Keratinocyte (primary cell): ENCODE measurements at regions not wholly inside any gene's neighbourhood (a gene's known extent, or its start where the extent isn't known, plus 50 kb on each side); places are given as distances from the start of the nearest gene placed in this dataset.

Experiments
- DNase-seq: peaks from one replicate; pipeline ENCODE4 v3.0.0-alpha.2; 2011; ENCODE audit warnings: low read depth, missing footprints, low spot score
- FAIRE-seq: peaks from 2 replicates; lab custom pipeline; 2011; peaks lifted over from hg19 to GRCh38; lab: Jason Lieb, UNC
- H2AFZ ChIP-seq: 2 replicates; pipeline ENCODE4 v1.6.0; 2012; ENCODE audit warnings: low read length, control low read depth, inconsistent platforms; ENCODE audit not compliant: control insufficient read depth
- H3K27ac ChIP-seq: 2 replicates; pipeline ENCODE4 v1.5.1; 2011; ENCODE audit warnings: low read length; ENCODE audit not compliant: control insufficient read depth, insufficient read depth
- H3K27me3 ChIP-seq: 3 replicates; pipeline ENCODE4 v1.6.0; 2011; ENCODE audit warnings: low read length; ENCODE audit not compliant: control insufficient read depth, insufficient read depth; ENCODE audit errors: extremely low read depth
- H3K36me3 ChIP-seq, 2 experiments: 2 replicates in 1 of 2; 3 replicates in 1 of 2; pipeline ENCODE4 v1.5.1; 2011; ENCODE audit warnings: low read length in 2 of 2, mild to moderate bottlenecking in 1 of 2; ENCODE audit not compliant: control insufficient read depth in 2 of 2, insufficient read depth in 2 of 2; ENCODE audit errors: extremely low read depth in 1 of 2
- H3K4me1 ChIP-seq: 3 replicates; pipeline ENCODE4 v1.5.1; 2011; ENCODE audit warnings: low read length; ENCODE audit not compliant: control insufficient read depth, insufficient read depth; ENCODE audit errors: extremely low read depth
- H3K4me2 ChIP-seq: 3 replicates; pipeline ENCODE4 v1.6.0; 2011; ENCODE audit warnings: low read depth, low read length; ENCODE audit not compliant: control insufficient read depth, insufficient read depth; ENCODE audit errors: extremely low read depth
- H3K4me3 ChIP-seq, 3 experiments: fragments of 200-600 bp in 1 of 3; sonication (generic) in 1 of 3; 2 replicates in 2 of 3; 3 replicates in 1 of 3; pipeline ENCODE4 v1.5.1; 2011 to 2016; ENCODE audit warnings: low read length in 3 of 3, mild to moderate bottlenecking in 3 of 3, control low read depth in 2 of 3, inconsistent platforms in 1 of 3, low read depth in 1 of 3, mixed read lengths in 1 of 3, mixed run types in 1 of 3, moderate library complexity in 1 of 3; ENCODE audit not compliant: control insufficient read depth in 2 of 3, insufficient read depth in 2 of 3; ENCODE audit errors: extremely low read depth in 1 of 3
- H3K79me2 ChIP-seq: 2 replicates; pipeline ENCODE4 v1.6.0; 2012; ENCODE audit warnings: low read length; ENCODE audit not compliant: control insufficient read depth, insufficient read depth
- H3K9ac ChIP-seq: 3 replicates; pipeline ENCODE4 v1.6.0; 2011; ENCODE audit warnings: low read length; ENCODE audit not compliant: control insufficient read depth, insufficient read depth; ENCODE audit errors: extremely low read depth
- H3K9me1 ChIP-seq: 3 replicates; pipeline ENCODE4 v1.6.0; 2011; ENCODE audit warnings: low read length; ENCODE audit not compliant: control insufficient read depth, insufficient read depth; ENCODE audit errors: extremely low read depth
- H3K9me3 ChIP-seq: 2 replicates; pipeline ENCODE4 v1.5.1; 2012; ENCODE audit warnings: low read depth, low read length; ENCODE audit not compliant: control insufficient read depth
- H4K20me1 ChIP-seq: 3 replicates; pipeline ENCODE4 v1.6.0; 2011; ENCODE audit warnings: low read length; ENCODE audit not compliant: control insufficient read depth, insufficient read depth; ENCODE audit errors: extremely low read depth
- CTCF ChIP-seq, 3 experiments: IDR thresholded peaks in 1 of 3; conservative IDR thresholded peaks in 1 of 3; optimal IDR thresholded peaks in 1 of 3; 2 replicates in 2 of 3; 3 replicates in 1 of 3; pipeline versions ENCODE3 to v1.5.1; 2011; ENCODE audit warnings: low read length in 3 of 3, mild to moderate bottlenecking in 3 of 3, moderate library complexity in 2 of 3, control low read depth in 1 of 3, inconsistent platforms in 1 of 3; ENCODE audit not compliant: insufficient read depth in 2 of 3; ENCODE audit errors: extremely low read depth in 1 of 3
- EZH2 ChIP-seq: IDR thresholded peaks from one replicate; pipeline ENCODE4 v1.6.1; 2012; ENCODE audit warnings: inconsistent platforms, mild to moderate bottlenecking, low read length, moderate library complexity
- dilution Hi-C: fragments of 300-500 bp; cut with MboI; formaldehyde crosslinking; loops from one replicate; pipeline ENCODE4 v1.7.0; 2020; ENCODE audit warnings: low sequenced_read_pairs; ENCODE audit not compliant: extremely low pct_ligation_motif_present

- H2AFZ ChIP-seq = no peak overlapping the region
- FAIRE-seq = no peak
Observed at GRCh38 chr2:103960129-103960513, 893.8 kb upstream of the POU3F3 start.

GRCh38 chr2:103960951-103961350 is 893.0 kb upstream of the POU3F3 start:
- Histone ChIP-seq H4K20me1 (no peaks in the 10 kb centered on the region), H3K4me3 (no peak overlapping the region), H3K9me3 (no peaks in the 10 kb centered on the region), H2AFZ (no peak overlapping the region), H3K4me1 (no peaks in the 10 kb centered on the region), H3K4me2 (no peak overlapping the region), H3K9me1 (no peaks in the 10 kb centered on the region), H3K27me3 (no peaks in the 10 kb centered on the region), H3K79me2 (no peaks in the 10 kb centered on the region), H3K36me3 (no peaks in the 10 kb centered on the region), H3K27ac (no peak overlapping the region), H3K9ac (no peak overlapping the region)
- dilution Hi-C loops = no loop called here
- no peak for DNase-seq
- no peak for TF ChIP-seq CTCF (optimal IDR thresholded peaks at IDR 0.05 in 1 of 3, IDR thresholded peaks at IDR 0.05 in 1 of 3, conservative IDR thresholded peaks at IDR 0.05 in 1 of 3; ENCODE audit: extremely low read depth in 1 of 3, insufficient read depth in 2 of 3, low read length in 3 of 3)
- FAIRE-seq = no peak

More at GRCh38 chr2:103960129-103960513, 893.8 kb upstream of the POU3F3 start:
- H3K9me3 ChIP-seq = no peaks in the 10 kb centered on the region
- H3K4me3 ChIP-seq = no peak overlapping the region
- no peaks in the 10 kb centered on the region for H3K79me2 ChIP-seq
- no peaks in the 10 kb centered on the region for H3K27me3 ChIP-seq
- H3K36me3 ChIP-seq = no peaks in the 10 kb centered on the region
- no peak for DNase-seq
- no peak overlapping the region for H3K9ac ChIP-seq
- dilution Hi-C loops = no loop called here
- no peaks in the 10 kb centered on the region for H3K4me1 ChIP-seq
- H3K9me1 ChIP-seq = no peaks in the 10 kb centered on the region
- H4K20me1 ChIP-seq = no peaks in the 10 kb centered on the region
- H3K27ac ChIP-seq = no peak overlapping the region
- no peak overlapping the region for H3K4me2 ChIP-seq
- TF ChIP-seq CTCF (optimal IDR thresholded peaks at IDR 0.05 in 1 of 3, IDR thresholded peaks at IDR 0.05 in 1 of 3, conservative IDR thresholded peaks at IDR 0.05 in 1 of 3; ENCODE audit: extremely low read depth in 1 of 3, insufficient read depth in 2 of 3, low read length in 3 of 3) (no peak), EZH2 (no peak)
